Endothelial cell of umbilical vein (primary cell): ENCODE measurements at regions not wholly inside any gene's neighbourhood (a gene's known extent, or its start where the extent isn't known, plus 50 kb on each side); places are given as distances from the start of the nearest gene placed in this dataset.

Experiments
- BruUV-seq: library from RNA; stranded (reverse); fragments of 400-500 nt; replicated peaks from 2 replicates; lab custom pipeline; 2021; lab: Mats Ljungman, UMichigan
- CTCF ChIA-PET: fragments of 300-600, 350-600 bp; sonication (Branson Sonifier 250); formaldehyde crosslinking; loops from one replicate; lab custom pipeline; 2021; ENCODE audit warnings: antibody characterized with exemption, inconsistent platforms; lab: Charles Lee
- POLR2A ChIA-PET: fragments of 300-600, 350-600 bp; sonication (Branson Sonifier 250); formaldehyde crosslinking; loops from one replicate; lab custom pipeline; 2021; ENCODE audit warnings: antibody characterized with exemption, inconsistent platforms; lab: Charles Lee
- DNase-seq: peaks from one replicate; pipeline ENCODE4 v3.0.0-alpha.2; 2011; ENCODE audit warnings: low read depth, low spot score
- FAIRE-seq: peaks from 2 replicates; lab custom pipeline; 2011; peaks lifted over from hg19 to GRCh38; lab: Jason Lieb, UNC
- H2AFZ ChIP-seq: 2 replicates; pipeline ENCODE4 v1.6.0; 2012; ENCODE audit warnings: low read depth, low read length, control low read depth, inconsistent platforms
- H3K27ac ChIP-seq: 2 replicates; pipeline ENCODE4 v1.5.1; 2011; ENCODE audit warnings: low read depth, mild to moderate bottlenecking, control low read depth, low read length, moderate library complexity; ENCODE audit not compliant: insufficient read depth
- H3K27me3 ChIP-seq, 2 experiments: 2 replicates each; pipeline versions ENCODE4 v1.6.0 to v1.6.1; 2011; ENCODE audit warnings: low read length in 2 of 2, mixed read lengths in 1 of 2; ENCODE audit not compliant: control insufficient read depth in 2 of 2, insufficient read depth in 2 of 2
- H3K36me3 ChIP-seq, 2 experiments: 2 replicates in 1 of 2; 3 replicates in 1 of 2; pipeline ENCODE4 v1.5.1; 2011; ENCODE audit warnings: low read length in 2 of 2, mild to moderate bottlenecking in 1 of 2, moderate library complexity in 1 of 2; ENCODE audit not compliant: control insufficient read depth in 2 of 2, insufficient read depth in 2 of 2; ENCODE audit errors: extremely low read depth in 1 of 2
- H3K4me1 ChIP-seq: 3 replicates; pipeline ENCODE4 v1.5.1; 2011; ENCODE audit warnings: mild to moderate bottlenecking, low read length; ENCODE audit not compliant: control insufficient read depth, insufficient read depth; ENCODE audit errors: extremely low read depth
- H3K4me2 ChIP-seq: 2 replicates; pipeline ENCODE4 v1.6.1; 2011; ENCODE audit warnings: low read length, control low read depth, mixed read lengths; ENCODE audit not compliant: insufficient read depth
- H3K4me3 ChIP-seq, 3 experiments: fragments of 200-600 bp in 1 of 3; sonication (generic), shearing (Covaris generic) in 1 of 3; replicated peaks in 1 of 3; 2 replicates each; pipeline ENCODE4 v1.5.1; 2011 to 2016; ENCODE audit warnings: control low read depth in 3 of 3, low read length in 3 of 3, mild to moderate bottlenecking in 2 of 3, inconsistent platforms in 1 of 3, low read depth in 1 of 3, moderate library complexity in 1 of 3; ENCODE audit not compliant: insufficient read depth in 1 of 3
- H3K79me2 ChIP-seq: 2 replicates; pipeline ENCODE4 v1.6.0; 2012; ENCODE audit warnings: low read length, inconsistent platforms; ENCODE audit not compliant: control insufficient read depth, insufficient read depth
- H3K9ac ChIP-seq: replicated peaks from 2 replicates; pipeline ENCODE3; 2011; ENCODE audit warnings: low read length, control low read depth; ENCODE audit not compliant: insufficient read depth; ENCODE audit errors: extremely low read depth
- H3K9me1 ChIP-seq: replicated peaks from 3 replicates; pipeline ENCODE4 v1.6.0; 2011; ENCODE audit warnings: mild to moderate bottlenecking, low read length; ENCODE audit not compliant: control insufficient read depth, insufficient read depth; ENCODE audit errors: extremely low read depth
- H3K9me3 ChIP-seq: replicated peaks from 2 replicates; pipeline ENCODE4 v1.5.1; 2012; ENCODE audit warnings: low read length, inconsistent platforms; ENCODE audit not compliant: control insufficient read depth, insufficient read depth
- H4K20me1 ChIP-seq: replicated peaks from 2 replicates; pipeline ENCODE3; 2011; ENCODE audit warnings: mild to moderate bottlenecking, low read length; ENCODE audit not compliant: control insufficient read depth, insufficient read depth; ENCODE audit errors: extremely low read depth
- EZH2 ChIP-seq: IDR thresholded peaks from 2 replicates; pipeline ENCODE4 v1.6.1; 2012; ENCODE audit warnings: borderline replicate concordance, low read depth, mild to moderate bottlenecking, moderate library complexity, low read length, inconsistent platforms; ENCODE audit not compliant: severe bottlenecking
- FOS ChIP-seq: IDR thresholded peaks from 2 replicates; pipeline ENCODE4 v1.6.1; 2011; ENCODE audit warnings: mild to moderate bottlenecking, low read length, moderate library complexity, borderline replicate concordance; ENCODE audit not compliant: insufficient read depth
- GATA2 ChIP-seq: IDR thresholded peaks from 2 replicates; pipeline ENCODE4 v1.7.0; 2011; ENCODE audit warnings: low read depth, mild to moderate bottlenecking, moderate library complexity, mixed read lengths, low read length; ENCODE audit not compliant: insufficient read length, insufficient read depth
- JUN ChIP-seq: IDR thresholded peaks from 2 replicates; pipeline ENCODE4 v1.6.1; 2011; ENCODE audit warnings: borderline replicate concordance, low read depth; ENCODE audit not compliant: insufficient read length, insufficient read depth
- MYC ChIP-seq: IDR thresholded peaks from one replicate; pipeline ENCODE4 v1.6.1; 2011; ENCODE audit warnings: mild to moderate bottlenecking, low read depth, low read length
- POLR2A ChIP-seq: IDR thresholded peaks from 2 replicates; pipeline ENCODE4 v1.6.1; 2012; ENCODE audit warnings: low read depth, mild to moderate bottlenecking, control low read depth, low read length
- POLR2AphosphoS5 ChIP-seq: IDR thresholded peaks from 2 replicates; pipeline ENCODE4 v1.6.1; 2012; ENCODE audit warnings: low read depth, mild to moderate bottlenecking, control low read depth, low read length, moderate library complexity; ENCODE audit not compliant: insufficient read depth
- dilution Hi-C: fragments of 300-500 bp; cut with MboI; formaldehyde crosslinking; loops from one replicate; pipeline ENCODE4 v1.15.0; 2019; ENCODE audit warnings: low sequenced_read_pairs; ENCODE audit not compliant: extremely low pct_ligation_motif_present
- intact Hi-C: fragments of 100-400 bp; cut with micrococcal nuclease; formaldehyde crosslinking; loops from one replicate; pipeline ENCODE4 v1.10.0; 2022
- TF ChIP-seq, protein P1 (sequence below): IDR thresholded peaks from 2 replicates; pipeline ENCODE4 v1.6.1; 2011; ENCODE audit not compliant: insufficient read depth, insufficient read length
- TF ChIP-seq, protein P2 (sequence below), 2 donors: IDR thresholded peaks; 1 replicate in 1 of 2; 2 replicates in 1 of 2; pipeline ENCODE4 v1.5.1; 2011; ENCODE audit warnings: low read length in 2 of 2, mild to moderate bottlenecking in 2 of 2, moderate library complexity in 2 of 2, control low read depth in 1 of 2, inconsistent platforms in 1 of 2, low read depth in 1 of 2; ENCODE audit not compliant: insufficient read depth in 1 of 2; ENCODE audit errors: extremely low read depth in 1 of 2

DNA sequence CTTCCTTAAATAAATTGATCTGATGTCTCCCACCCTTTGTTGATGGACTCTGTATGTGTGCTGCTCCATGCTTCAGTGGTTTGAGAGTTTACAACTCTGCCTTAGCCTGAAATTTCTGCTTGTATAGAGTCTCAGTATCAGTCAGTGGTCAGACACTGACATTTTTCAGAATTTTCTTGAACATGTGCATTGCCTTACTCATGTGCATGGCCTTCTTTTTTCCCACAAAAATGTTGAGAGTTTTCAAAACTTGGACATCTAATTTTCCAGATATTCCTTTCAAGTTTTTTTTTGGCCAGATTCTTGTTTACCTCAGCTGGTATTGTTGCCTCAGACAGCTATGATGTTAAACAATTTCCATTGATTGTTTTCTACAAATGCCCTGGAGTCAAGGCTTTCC, 427.1 kb upstream of the CHD1 start:
- POLR2A ChIA-PET = no interaction called here
- Histone ChIP-seq H3K27me3 (no peaks in the 10 kb centered on the region), H4K20me1 (no peaks in the 10 kb centered on the region), H3K4me3 (no peak overlapping the region), H3K4me2 (no peak overlapping the region), H3K4me1 (no peaks in the 10 kb centered on the region), H3K9me3 (no peaks in the 10 kb centered on the region), H3K36me3 (no peaks in the 10 kb centered on the region), H3K27ac (no peak overlapping the region), H2AFZ (no peak overlapping the region), H3K79me2 (no peaks in the 10 kb centered on the region), H3K9ac (no peak overlapping the region), H3K9me1 (no peaks in the 10 kb centered on the region)
- BruUV-seq = no TSS peak
- intact Hi-C loops = no loop called here
- no peak for DNase-seq
- TF ChIP-seq EZH2 (no peak), POLR2AphosphoS5 (no peak), GATA2 (no peak), MYC (no peak), JUN (no peak), POLR2A (no peak), FOS (no peak)
- TF ChIP-seq, protein P1, sequence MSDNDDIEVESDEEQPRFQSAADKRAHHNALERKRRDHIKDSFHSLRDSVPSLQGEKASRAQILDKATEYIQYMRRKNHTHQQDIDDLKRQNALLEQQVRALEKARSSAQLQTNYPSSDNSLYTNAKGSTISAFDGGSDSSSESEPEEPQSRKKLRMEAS = no peak
- TF ChIP-seq, protein P2, sequence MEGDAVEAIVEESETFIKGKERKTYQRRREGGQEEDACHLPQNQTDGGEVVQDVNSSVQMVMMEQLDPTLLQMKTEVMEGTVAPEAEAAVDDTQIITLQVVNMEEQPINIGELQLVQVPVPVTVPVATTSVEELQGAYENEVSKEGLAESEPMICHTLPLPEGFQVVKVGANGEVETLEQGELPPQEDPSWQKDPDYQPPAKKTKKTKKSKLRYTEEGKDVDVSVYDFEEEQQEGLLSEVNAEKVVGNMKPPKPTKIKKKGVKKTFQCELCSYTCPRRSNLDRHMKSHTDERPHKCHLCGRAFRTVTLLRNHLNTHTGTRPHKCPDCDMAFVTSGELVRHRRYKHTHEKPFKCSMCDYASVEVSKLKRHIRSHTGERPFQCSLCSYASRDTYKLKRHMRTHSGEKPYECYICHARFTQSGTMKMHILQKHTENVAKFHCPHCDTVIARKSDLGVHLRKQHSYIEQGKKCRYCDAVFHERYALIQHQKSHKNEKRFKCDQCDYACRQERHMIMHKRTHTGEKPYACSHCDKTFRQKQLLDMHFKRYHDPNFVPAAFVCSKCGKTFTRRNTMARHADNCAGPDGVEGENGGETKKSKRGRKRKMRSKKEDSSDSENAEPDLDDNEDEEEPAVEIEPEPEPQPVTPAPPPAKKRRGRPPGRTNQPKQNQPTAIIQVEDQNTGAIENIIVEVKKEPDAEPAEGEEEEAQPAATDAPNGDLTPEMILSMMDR (IDR thresholded peaks at IDR 0.05; ENCODE audit: extremely low read depth in 1 of 2, insufficient read depth in 1 of 2, low read depth in 1 of 2, low read length in 2 of 2) = no peak
- no peak for FAIRE-seq
- CTCF ChIA-PET = no interaction called here
- dilution Hi-C loops = no loop called here
